GM21723 (cell line): ENCODE measurements at regions not wholly inside any gene's neighbourhood (a gene's known extent, or its start where the extent isn't known, plus 50 kb on each side); places are given as distances from the start of the nearest gene placed in this dataset.
A peak's percentile ranks its signal among the peaks of the same experiment; 100 is the strongest.
"Not testable (repeated sequence)": the region's sequence is repeated elsewhere in the genome, so short reads cannot be mapped to it uniquely, and the experiment has no call there.

ENCODE experiments used
- ATAC-seq: cut with Tn5 transposase; IDR thresholded peaks from one replicate; pipeline ENCODE4 v1.9.1; 2021; ENCODE audit warnings: mild to moderate bottlenecking, moderate library complexity; ENCODE audit not compliant: unreplicated experiment

GRCh38 chr4:56148428-56148827, 199.7 kb downstream of the CEP135 start:
- ATAC-seq = no peak

GRCh38 chr4:56147371-56147770, 198.6 kb downstream of the CEP135 start:
- ATAC-seq = no peak

GRCh38 chr4:56146956-56147355, 198.2 kb downstream of the CEP135 start:
- ATAC-seq = no peak

GRCh38 chr4:56142088-56142487, 193.3 kb downstream of the CEP135 start:
- no peak for ATAC-seq

GRCh38 chr4:56139241-56139827, 190.6 kb downstream of the CEP135 start:
- no peak for ATAC-seq

GRCh38 chr4:56134834-56135233, 186.1 kb downstream of the CEP135 start:
- ATAC-seq = not testable (repeated sequence)

GRCh38 chr4:56134266-56134665, 185.5 kb downstream of the CEP135 start:
- no peak for ATAC-seq

- ATAC-seq = no peak
Observed at GRCh38 chr4:56132835-56133234, 184.1 kb downstream of the CEP135 start.

GRCh38 chr4:56132188-56132587, 183.4 kb downstream of the CEP135 start:
- ATAC-seq = not testable (repeated sequence)

GRCh38 chr4:56130606-56131155, 181.9 kb downstream of the CEP135 start:
- ATAC-seq = no peak

GRCh38 chr4:56129431-56129861, 180.7 kb downstream of the CEP135 start:
- ATAC-seq = peak; percentile 68

GRCh38 chr4:56128213-56128612, 179.5 kb downstream of the CEP135 start:
- no peak for ATAC-seq

GRCh38 chr4:56127716-56128115, 179.0 kb downstream of the CEP135 start:
- ATAC-seq = no peak

GRCh38 chr4:56123547-56123946, 174.8 kb downstream of the CEP135 start:
- ATAC-seq = no peak

GRCh38 chr4:56123051-56123450, 174.3 kb downstream of the CEP135 start:
- ATAC-seq = no peak

GRCh38 chr4:56118845-56119244, 170.1 kb downstream of the CEP135 start:
- no peak for ATAC-seq

- ATAC-seq = no peak
Observed at GRCh38 chr4:56118055-56118454, 169.3 kb downstream of the CEP135 start.

GRCh38 chr4:56115898-56116297, 167.2 kb downstream of the CEP135 start:
- no peak for ATAC-seq

- ATAC-seq = no peak
Observed at GRCh38 chr4:56112377-56112776, 163.6 kb downstream of the CEP135 start.

GRCh38 chr4:56106180-56107147, 157.7 kb downstream of the CEP135 start:
- ATAC-seq = no peak

GRCh38 chr4:56104188-56104587, 155.4 kb downstream of the CEP135 start:
- ATAC-seq = no peak

- ATAC-seq = no peak
Observed at GRCh38 chr4:56102601-56103000, 153.9 kb downstream of the CEP135 start.
